Fibroblast of villous mesenchyme (primary cell): ENCODE measurements at regions not wholly inside any gene's neighbourhood (a gene's known extent, or its start where the extent isn't known, plus 50 kb on each side); places are given as distances from the start of the nearest gene placed in this dataset.

ENCODE experiments used
- DNase-seq: peaks from one replicate; pipeline ENCODE4 v3.0.0-alpha.2; 2010; ENCODE audit warnings: low read depth
- H3K4me3 ChIP-seq: 2 replicates; pipeline ENCODE4 v1.5.1; 2011; ENCODE audit warnings: low read depth, mild to moderate bottlenecking, low read length
- CTCF ChIP-seq: IDR thresholded peaks from 2 replicates; pipeline ENCODE4 v1.5.1; 2012; ENCODE audit warnings: low read depth, mild to moderate bottlenecking, low read length; ENCODE audit not compliant: insufficient read depth

GRCh38 chr17:15101175-15101574 is 164.0 kb downstream of the PMP22 start:
- no peak overlapping the region for H3K4me3 ChIP-seq
- no peak for DNase-seq
- no peak for TF ChIP-seq CTCF

- no peak for DNase-seq
- H3K4me3 ChIP-seq, result no peak overlapping the region
- no peak for TF ChIP-seq CTCF
These were observed 168.6 kb downstream of the PMP22 start for GRCh38 chr17:15096511-15096910.

GRCh38 chr17:15095935-15096334 is 169.2 kb downstream of the PMP22 start:
- H3K4me3 ChIP-seq, result no peak overlapping the region
- no peak for TF ChIP-seq CTCF

GRCh38 chr17:15092762-15093161 is 172.4 kb downstream of the PMP22 start:
- TF ChIP-seq CTCF, result no peak
- H3K4me3 ChIP-seq, result no peak overlapping the region
- no peak for DNase-seq

More at GRCh38 chr17:15095935-15096334, 169.2 kb downstream of the PMP22 start:
- no peak for DNase-seq

- DNase-seq, result no peak
- no peak overlapping the region for H3K4me3 ChIP-seq
- no peak for TF ChIP-seq CTCF
These were observed 172.9 kb downstream of the PMP22 start for GRCh38 chr17:15092261-15092660.

GRCh38 chr17:15091825-15092224 is 173.3 kb downstream of the PMP22 start:
- no peak for TF ChIP-seq CTCF
- H3K4me3 ChIP-seq, result no peak overlapping the region
- no peak for DNase-seq

GRCh38 chr17:15090533-15090932 is 174.6 kb downstream of the PMP22 start:
- no peak for DNase-seq
- no peak for TF ChIP-seq CTCF
- H3K4me3 ChIP-seq, result no peak overlapping the region
